Neural cell (in vitro differentiated cells): ENCODE measurements at regions not wholly inside any gene's neighbourhood (a gene's known extent, or its start where the extent isn't known, plus 50 kb on each side); places are given as distances from the start of the nearest gene placed in this dataset.
A peak's percentile ranks its signal among the peaks of the same experiment; 100 is the strongest.

Source experiments
- H2AFZ ChIP-seq: fragments of 200-600, 300-800 bp; sonication (generic), shearing (Covaris generic); 2 replicates; pipeline ENCODE4 v1.6.0; 2014; ENCODE audit warnings: low read depth, mild to moderate bottlenecking, antibody characterized with exemption, low read length, moderate library complexity
- H3F3A ChIP-seq: fragments of 200-600 bp; shearing (Covaris generic); 2 replicates; pipeline ENCODE4 v1.6.1; 2016; ENCODE audit warnings: mild to moderate bottlenecking, moderate library complexity, mixed read lengths, antibody characterized with exemption, low read length; ENCODE audit not compliant: insufficient read depth, poor library complexity, severe bottlenecking
- H3K27ac ChIP-seq: fragments of 200-600, 300-800 bp; sonication (generic), shearing (Covaris generic); 2 replicates; pipeline ENCODE4 v1.5.1; 2014; ENCODE audit warnings: mild to moderate bottlenecking, low read length, moderate library complexity
- H3K27me3 ChIP-seq: fragments of 300-800, 200-600 bp; sonication (generic), shearing (Covaris generic); 2 replicates; pipeline ENCODE4 v1.6.0; 2014; ENCODE audit warnings: mild to moderate bottlenecking, low read depth, low read length, moderate library complexity; ENCODE audit not compliant: insufficient read depth
- H3K36me3 ChIP-seq: fragments of 300-800, 200-600 bp; sonication (generic), shearing (Covaris generic); 2 replicates; pipeline ENCODE4 v1.5.1; 2014; ENCODE audit warnings: mild to moderate bottlenecking, antibody characterized with exemption, low read length, moderate library complexity; ENCODE audit not compliant: insufficient read depth
- H3K4me2 ChIP-seq: fragments of 300-800, 200-600 bp; sonication (generic), shearing (Covaris generic); 2 replicates; pipeline ENCODE4 v1.6.0; 2014; ENCODE audit warnings: mild to moderate bottlenecking, low read length
- H3K4me3 ChIP-seq: fragments of 300-800, 200-600 bp; sonication (generic), shearing (Covaris generic); 2 replicates; pipeline ENCODE4 v1.5.1; 2014; ENCODE audit warnings: mild to moderate bottlenecking, low read length, moderate library complexity
- H3K79me2 ChIP-seq: fragments of 200-600 bp; shearing (Covaris generic); replicated peaks from 2 replicates; pipeline ENCODE4 v1.6.0; 2014; ENCODE audit warnings: mild to moderate bottlenecking, low read length, moderate library complexity; ENCODE audit not compliant: insufficient read depth
- H3K9ac ChIP-seq: fragments of 300-800, 200-600 bp; sonication (generic), shearing (Covaris generic); 2 replicates; pipeline ENCODE4 v1.6.1; 2016; ENCODE audit warnings: mild to moderate bottlenecking, low read length, mixed read lengths
- H3K9me2 ChIP-seq: fragments of 200-600 bp; shearing (Covaris generic); 2 replicates; pipeline ENCODE4 v1.6.1; 2016; ENCODE audit warnings: mild to moderate bottlenecking, low read length, mixed read lengths; ENCODE audit not compliant: insufficient read depth
- H3K9me3 ChIP-seq: fragments of 200-600, 300-800 bp; sonication (generic), shearing (Covaris generic); 2 replicates; pipeline ENCODE4 v1.6.1; 2016; ENCODE audit warnings: mild to moderate bottlenecking, mixed run types, low read length, moderate library complexity, mixed read lengths
- H4K20me1 ChIP-seq: fragments of 200-600 bp; shearing (Covaris generic); 2 replicates; pipeline ENCODE4 v1.6.1; 2016; ENCODE audit warnings: mild to moderate bottlenecking, mixed run types; ENCODE audit not compliant: insufficient read depth
- EP300 ChIP-seq: fragments of 450-650 bp; conservative IDR thresholded peaks from 2 replicates; pipeline ENCODE4 v1.6.1; 2014; ENCODE audit warnings: antibody characterized with exemption, mild to moderate bottlenecking, moderate library complexity; ENCODE audit not compliant: poor library complexity, severe bottlenecking
- EZH2 ChIP-seq: fragments of 200-600, 300-800 bp; shearing (Covaris generic), sonication (generic); IDR thresholded peaks from 2 replicates; pipeline ENCODE4 v1.6.1; 2014; ENCODE audit warnings: antibody characterized with exemption, low read length, borderline replicate concordance, mild to moderate bottlenecking; ENCODE audit not compliant: insufficient read depth, poor library complexity, severe bottlenecking
- MXI1 ChIP-seq: fragments of 450-650 bp; conservative IDR thresholded peaks from 2 replicates; pipeline ENCODE4 v1.6.1; 2014; ENCODE audit warnings: antibody characterized with exemption, mild to moderate bottlenecking; ENCODE audit not compliant: poor library complexity, severe bottlenecking
- POLR2AphosphoS5 ChIP-seq: IDR thresholded peaks from 2 replicates; pipeline ENCODE4 v1.6.1; 2012
- RAD21 ChIP-seq: fragments of 450-650 bp; conservative IDR thresholded peaks from 2 replicates; pipeline ENCODE4 v1.6.1; 2014; ENCODE audit warnings: antibody characterized with exemption, mild to moderate bottlenecking, moderate library complexity
- SMC3 ChIP-seq: fragments of 450-650 bp; conservative IDR thresholded peaks from 2 replicates; pipeline ENCODE4 v1.6.1; 2014; ENCODE audit warnings: antibody characterized with exemption, mild to moderate bottlenecking, moderate library complexity; ENCODE audit not compliant: poor library complexity
- TAF1 ChIP-seq: IDR thresholded peaks from 2 replicates; pipeline ENCODE4 v1.6.1; 2012; ENCODE audit warnings: low read depth
- TF ChIP-seq, protein P1 (sequence below): fragments of 450-650 bp; IDR thresholded peaks from 2 replicates; pipeline ENCODE4 v1.5.1; 2014; ENCODE audit warnings: antibody characterized with exemption, mild to moderate bottlenecking, moderate library complexity; ENCODE audit not compliant: poor library complexity, severe bottlenecking
- TF ChIP-seq, protein P2 (sequence below): IDR thresholded peaks from 2 replicates; pipeline ENCODE4 v1.6.1; 2012; ENCODE audit warnings: borderline replicate concordance

DNA sequence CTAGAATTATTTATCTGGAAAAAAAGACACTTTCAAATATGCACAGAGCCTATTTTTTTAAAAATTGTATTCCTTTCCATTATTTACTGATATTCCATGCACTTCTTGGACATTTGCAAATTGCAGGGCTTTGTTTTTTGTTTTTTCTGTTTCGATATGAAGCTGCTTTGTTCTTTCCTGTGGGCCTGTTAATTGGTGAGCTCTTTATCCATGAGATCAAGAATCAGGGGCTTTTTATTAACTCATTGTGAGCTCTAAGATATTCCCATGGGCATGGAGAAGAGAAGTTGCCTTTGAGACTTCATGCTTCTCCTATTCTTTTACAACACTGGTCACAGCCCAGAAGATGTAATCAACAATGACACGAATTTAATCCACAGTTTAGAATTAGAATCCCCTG is 145.1 kb downstream of the SAMD5 start:
- Histone ChIP-seq H3K4me2 (peak overlapping the region; percentile 8), H3F3A (no peaks in the 10 kb centered on the region), H3K27ac (peak overlapping the region; percentile 56), H2AFZ (no peak overlapping the region), H3K9ac (no peak overlapping the region), H3K36me3 (no peaks in the 10 kb centered on the region), H4K20me1 (no peaks in the 10 kb centered on the region), H3K79me2 (no peaks in the 10 kb centered on the region), H3K9me3 (no peaks in the 10 kb centered on the region), H3K9me2 (no peaks in the 10 kb centered on the region), H3K4me3 (peak overlapping the region; percentile 3), H3K27me3 (no peaks in the 10 kb centered on the region)
- no peak for TF ChIP-seq POLR2AphosphoS5
- TF ChIP-seq SMC3: no peak
- no peak for TF ChIP-seq TAF1
- TF ChIP-seq, protein P1, sequence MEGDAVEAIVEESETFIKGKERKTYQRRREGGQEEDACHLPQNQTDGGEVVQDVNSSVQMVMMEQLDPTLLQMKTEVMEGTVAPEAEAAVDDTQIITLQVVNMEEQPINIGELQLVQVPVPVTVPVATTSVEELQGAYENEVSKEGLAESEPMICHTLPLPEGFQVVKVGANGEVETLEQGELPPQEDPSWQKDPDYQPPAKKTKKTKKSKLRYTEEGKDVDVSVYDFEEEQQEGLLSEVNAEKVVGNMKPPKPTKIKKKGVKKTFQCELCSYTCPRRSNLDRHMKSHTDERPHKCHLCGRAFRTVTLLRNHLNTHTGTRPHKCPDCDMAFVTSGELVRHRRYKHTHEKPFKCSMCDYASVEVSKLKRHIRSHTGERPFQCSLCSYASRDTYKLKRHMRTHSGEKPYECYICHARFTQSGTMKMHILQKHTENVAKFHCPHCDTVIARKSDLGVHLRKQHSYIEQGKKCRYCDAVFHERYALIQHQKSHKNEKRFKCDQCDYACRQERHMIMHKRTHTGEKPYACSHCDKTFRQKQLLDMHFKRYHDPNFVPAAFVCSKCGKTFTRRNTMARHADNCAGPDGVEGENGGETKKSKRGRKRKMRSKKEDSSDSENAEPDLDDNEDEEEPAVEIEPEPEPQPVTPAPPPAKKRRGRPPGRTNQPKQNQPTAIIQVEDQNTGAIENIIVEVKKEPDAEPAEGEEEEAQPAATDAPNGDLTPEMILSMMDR: no peak
- TF ChIP-seq, protein P2, sequence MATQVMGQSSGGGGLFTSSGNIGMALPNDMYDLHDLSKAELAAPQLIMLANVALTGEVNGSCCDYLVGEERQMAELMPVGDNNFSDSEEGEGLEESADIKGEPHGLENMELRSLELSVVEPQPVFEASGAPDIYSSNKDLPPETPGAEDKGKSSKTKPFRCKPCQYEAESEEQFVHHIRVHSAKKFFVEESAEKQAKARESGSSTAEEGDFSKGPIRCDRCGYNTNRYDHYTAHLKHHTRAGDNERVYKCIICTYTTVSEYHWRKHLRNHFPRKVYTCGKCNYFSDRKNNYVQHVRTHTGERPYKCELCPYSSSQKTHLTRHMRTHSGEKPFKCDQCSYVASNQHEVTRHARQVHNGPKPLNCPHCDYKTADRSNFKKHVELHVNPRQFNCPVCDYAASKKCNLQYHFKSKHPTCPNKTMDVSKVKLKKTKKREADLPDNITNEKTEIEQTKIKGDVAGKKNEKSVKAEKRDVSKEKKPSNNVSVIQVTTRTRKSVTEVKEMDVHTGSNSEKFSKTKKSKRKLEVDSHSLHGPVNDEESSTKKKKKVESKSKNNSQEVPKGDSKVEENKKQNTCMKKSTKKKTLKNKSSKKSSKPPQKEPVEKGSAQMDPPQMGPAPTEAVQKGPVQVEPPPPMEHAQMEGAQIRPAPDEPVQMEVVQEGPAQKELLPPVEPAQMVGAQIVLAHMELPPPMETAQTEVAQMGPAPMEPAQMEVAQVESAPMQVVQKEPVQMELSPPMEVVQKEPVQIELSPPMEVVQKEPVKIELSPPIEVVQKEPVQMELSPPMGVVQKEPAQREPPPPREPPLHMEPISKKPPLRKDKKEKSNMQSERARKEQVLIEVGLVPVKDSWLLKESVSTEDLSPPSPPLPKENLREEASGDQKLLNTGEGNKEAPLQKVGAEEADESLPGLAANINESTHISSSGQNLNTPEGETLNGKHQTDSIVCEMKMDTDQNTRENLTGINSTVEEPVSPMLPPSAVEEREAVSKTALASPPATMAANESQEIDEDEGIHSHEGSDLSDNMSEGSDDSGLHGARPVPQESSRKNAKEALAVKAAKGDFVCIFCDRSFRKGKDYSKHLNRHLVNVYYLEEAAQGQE: no peak
- TF ChIP-seq RAD21: no peak
- no peak for TF ChIP-seq MXI1
- no peak for TF ChIP-seq EP300
- TF ChIP-seq EZH2: no peak

DNA sequence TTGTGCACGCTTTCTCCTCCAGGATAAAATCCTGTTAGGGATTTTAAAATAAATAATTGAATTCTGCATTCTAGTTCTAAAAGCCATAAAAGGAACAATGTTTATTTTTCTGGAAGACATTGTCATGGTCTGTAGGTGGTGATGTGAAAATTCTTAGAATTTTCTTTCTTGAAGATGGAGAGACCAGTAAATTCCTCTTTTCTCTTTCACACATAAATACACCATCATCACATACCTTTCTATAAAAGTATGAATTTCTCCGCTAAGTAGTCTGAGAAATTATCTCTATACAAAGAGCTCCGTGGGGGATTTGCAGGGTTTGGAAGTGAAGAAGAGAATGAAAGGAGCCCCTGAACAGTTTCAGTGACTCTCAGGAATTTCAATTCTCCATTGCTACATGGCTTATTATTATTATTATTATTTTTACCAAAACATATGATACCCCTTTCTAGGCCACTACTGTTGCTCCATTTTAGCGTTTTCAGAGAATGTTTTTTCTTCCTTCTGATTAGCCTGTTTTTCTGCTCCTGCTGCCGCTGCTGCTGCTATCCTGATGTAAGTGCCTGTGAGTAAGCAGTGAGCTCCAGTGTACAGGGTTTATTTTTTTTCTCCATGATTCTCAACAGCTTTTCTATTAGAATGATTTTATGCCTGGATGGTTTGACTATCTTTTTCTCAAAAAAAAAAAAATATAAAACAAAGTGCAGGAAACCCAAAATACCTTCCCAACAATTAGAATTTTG is 145.8 kb downstream of the SAMD5 start:
- H3K9ac ChIP-seq: peak overlapping the region; percentile 9
- peak overlapping the region; percentile 56 for H3K27ac ChIP-seq
- H3K9me2 ChIP-seq: no peaks in the 10 kb centered on the region
- H2AFZ ChIP-seq: no peak overlapping the region
- H3K79me2 ChIP-seq: no peaks in the 10 kb centered on the region
- no peaks in the 10 kb centered on the region for H3K36me3 ChIP-seq
- no peak overlapping the region for H3K4me2 ChIP-seq
- no peaks in the 10 kb centered on the region for H3K27me3 ChIP-seq
- H3K4me3 ChIP-seq: peak overlapping the region; percentile 3
- H4K20me1 ChIP-seq: no peaks in the 10 kb centered on the region
- no peak for TF ChIP-seq EZH2
- TF ChIP-seq EP300: no peak
- TF ChIP-seq POLR2AphosphoS5: no peak
- TF ChIP-seq RAD21: no peak
- TF ChIP-seq, protein P1: no peak
- TF ChIP-seq, protein P2: no peak
- no peak for TF ChIP-seq TAF1
- no peak for TF ChIP-seq SMC3
- no peak for TF ChIP-seq MXI1
- no peaks in the 10 kb centered on the region for H3K9me3 ChIP-seq
- no peaks in the 10 kb centered on the region for H3F3A ChIP-seq
